GM19372 (cell line): ENCODE measurements at regions not wholly inside any gene's neighbourhood (a gene's known extent, or its start where the extent isn't known, plus 50 kb on each side); places are given as distances from the start of the nearest gene placed in this dataset.

Experiments used
- ATAC-seq: cut with Tn5 transposase; IDR thresholded peaks from one replicate; pipeline ENCODE4 v1.9.1; 2021; ENCODE audit warnings: mild to moderate bottlenecking, low read depth, moderate library complexity; ENCODE audit not compliant: unreplicated experiment

DNA sequence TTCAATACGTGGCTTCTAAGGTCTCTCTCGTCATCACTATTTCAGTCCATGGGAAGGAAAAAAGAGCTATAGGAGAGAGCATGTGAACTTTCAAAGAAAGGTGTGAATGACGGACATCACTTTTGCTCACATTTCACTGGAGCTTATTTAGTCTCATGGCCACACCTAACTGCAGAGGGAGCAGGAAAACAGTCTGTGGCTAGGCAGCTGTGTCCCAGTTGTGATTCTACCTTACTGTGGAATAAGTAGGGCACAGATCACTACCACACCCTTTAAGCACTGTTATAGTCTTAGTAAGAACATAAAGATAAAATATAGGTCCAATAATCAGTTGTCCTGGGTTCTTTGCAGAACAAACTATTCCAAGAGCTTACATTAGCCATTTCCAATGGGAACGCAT, 192.9 kb downstream of the NRIP1 start:
- no peak for ATAC-seq

DNA sequence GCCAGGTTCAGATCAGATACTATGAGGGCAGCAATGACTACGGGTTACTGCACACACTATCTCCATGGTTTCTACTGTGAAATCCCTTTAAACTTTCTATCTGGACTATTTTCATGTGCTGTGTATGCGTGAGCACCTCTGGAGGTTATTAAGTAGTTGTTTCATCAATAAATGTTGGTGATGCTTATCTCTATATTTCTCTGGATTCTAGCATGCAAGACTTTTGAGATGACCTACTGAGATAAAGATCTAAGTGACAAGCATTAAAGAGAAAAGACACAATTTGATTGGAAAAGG, 194.0 kb downstream of the NRIP1 start:
- ATAC-seq, result peak; percentile 3

DNA sequence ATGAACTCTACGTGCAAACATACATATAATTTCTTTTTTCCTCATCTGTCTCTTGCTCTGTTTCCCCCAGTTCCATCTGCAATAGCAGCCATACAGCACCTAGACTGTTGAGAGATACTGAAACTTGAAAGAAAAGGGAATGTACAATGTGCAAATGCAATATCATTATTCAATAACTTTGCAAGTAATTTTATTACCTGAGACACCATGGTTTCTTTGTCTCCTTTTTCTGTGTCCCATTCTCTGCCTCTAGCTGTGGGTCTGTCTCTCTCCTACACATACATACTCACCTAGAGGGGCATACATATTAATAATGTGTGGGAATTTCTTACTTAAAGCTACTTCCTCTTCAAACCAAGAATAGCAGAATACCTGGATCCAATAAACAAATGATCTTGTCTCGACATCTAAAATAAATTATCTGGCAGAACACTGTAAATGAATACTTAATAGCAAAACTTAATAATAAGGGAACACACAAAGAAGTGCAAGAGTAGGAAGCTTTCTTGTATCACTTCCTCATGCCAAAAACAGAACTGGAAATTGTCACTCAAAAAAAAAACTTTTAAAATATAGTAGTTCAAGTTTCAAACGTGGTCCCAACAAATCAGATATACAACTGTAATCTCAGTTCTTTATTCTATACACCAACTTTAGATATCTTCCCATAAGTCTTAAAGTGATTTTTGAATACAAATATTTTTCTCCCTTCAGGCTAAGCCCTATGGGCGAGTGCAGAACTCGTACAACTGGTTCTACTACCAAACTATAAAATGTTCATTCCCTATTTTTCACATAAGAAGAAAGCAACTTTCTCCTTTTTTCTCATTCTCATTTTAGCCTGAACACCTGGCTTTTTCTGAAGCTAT, 194.6 kb downstream of the NRIP1 start:
- peak; percentile 54 for ATAC-seq

DNA sequence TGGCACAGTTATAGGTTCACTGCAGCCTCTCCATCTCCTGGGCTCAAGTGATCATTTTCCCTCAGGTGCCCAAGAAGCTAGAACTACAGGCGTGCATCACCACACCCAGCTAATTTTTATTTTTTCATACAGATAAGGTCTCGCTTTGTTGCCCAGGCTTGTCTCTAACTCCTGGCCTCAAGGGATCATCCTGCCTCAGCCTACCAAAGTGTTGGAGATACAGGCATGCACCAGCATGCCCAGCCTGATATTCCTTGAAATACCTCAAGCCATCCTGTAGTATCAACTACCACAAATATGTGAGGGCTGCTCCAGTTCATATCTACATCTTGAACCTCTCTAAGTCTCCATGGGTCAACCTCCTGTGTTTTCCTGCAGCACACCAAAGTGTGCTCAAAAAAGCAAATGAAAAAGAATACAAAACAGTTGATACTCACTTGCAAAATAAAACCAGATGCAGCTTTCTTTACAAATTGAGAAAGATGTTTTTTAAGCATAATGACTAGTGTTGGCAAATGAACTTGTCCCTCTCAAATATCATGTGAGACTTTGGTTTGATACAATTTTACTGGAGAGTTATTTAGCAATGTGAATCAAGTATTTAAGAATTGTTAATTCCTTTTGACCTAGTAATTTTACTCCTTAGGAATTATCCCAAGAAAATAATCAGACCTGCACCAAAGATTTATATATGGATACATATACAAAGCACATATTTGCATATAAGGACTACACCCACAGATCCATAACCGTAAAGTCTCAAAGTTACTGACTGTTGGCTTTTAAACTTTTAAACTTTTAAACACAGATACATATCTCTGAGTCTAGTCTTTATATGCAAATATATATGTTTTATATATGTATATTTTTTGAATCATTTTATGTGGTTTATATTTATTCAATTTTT, 197.7 kb downstream of the NRIP1 start:
- ATAC-seq, result no peak

DNA sequence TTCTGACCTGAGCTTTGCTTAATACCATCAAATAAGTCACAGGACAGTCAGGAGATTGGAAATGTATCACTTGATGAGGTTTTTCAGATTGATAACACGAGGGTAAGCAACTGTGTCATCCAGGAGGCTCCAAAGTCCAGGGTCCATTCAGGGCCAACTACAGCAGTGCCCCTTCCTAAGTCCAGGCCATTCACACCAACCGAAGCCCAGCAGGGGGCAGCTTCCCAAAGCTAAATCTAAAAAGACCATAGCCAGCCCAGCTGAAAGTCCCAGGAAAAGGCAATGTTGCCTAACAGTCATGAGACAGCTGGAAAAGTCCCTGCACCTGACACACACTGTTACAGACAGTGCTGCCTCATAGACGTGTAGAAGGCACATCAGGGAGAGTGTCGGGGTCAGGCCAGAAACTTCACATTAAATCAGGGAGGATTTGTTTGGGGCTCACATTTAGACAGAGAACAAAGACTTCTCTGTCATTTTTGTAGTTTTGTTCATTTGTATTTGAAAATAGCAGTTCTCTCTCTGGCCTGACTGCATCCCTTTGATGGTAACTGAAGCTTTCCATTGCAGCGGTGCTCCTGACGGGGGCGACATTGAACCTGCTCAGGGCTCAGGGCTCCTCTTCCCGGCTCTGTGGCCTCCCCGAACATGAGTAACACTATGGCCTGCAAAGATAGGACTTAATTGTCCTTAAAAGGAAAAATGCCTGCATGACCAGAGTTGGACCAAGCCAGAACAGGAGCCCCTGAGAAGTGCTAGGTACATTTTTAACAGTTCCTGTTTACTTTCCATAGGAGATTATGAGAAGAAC, 200.4 kb downstream of the NRIP1 start:
- ATAC-seq, result peak; percentile 73

DNA sequence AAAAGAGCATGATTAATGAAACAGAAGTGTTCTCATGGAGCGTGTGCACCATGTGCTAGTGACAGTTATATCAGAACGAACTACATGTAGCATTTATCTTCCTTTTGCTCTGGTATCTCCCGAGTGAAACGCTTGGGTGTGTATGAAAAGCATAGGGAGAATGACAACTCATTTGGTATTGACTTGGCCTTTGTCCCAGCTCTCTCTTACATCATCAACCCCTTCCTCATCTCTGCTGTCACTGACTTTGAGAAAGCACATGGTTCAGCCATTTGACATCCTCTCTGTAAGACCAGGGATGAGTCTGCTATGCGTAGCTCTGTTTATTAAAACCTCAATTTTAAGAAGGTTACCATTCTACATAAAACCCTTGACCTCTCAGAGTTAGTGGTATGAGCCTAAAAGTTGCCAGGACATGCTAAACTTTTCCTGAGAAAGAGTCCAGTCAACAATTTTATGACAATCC, 201.0 kb downstream of the NRIP1 start:
- no peak for ATAC-seq

DNA sequence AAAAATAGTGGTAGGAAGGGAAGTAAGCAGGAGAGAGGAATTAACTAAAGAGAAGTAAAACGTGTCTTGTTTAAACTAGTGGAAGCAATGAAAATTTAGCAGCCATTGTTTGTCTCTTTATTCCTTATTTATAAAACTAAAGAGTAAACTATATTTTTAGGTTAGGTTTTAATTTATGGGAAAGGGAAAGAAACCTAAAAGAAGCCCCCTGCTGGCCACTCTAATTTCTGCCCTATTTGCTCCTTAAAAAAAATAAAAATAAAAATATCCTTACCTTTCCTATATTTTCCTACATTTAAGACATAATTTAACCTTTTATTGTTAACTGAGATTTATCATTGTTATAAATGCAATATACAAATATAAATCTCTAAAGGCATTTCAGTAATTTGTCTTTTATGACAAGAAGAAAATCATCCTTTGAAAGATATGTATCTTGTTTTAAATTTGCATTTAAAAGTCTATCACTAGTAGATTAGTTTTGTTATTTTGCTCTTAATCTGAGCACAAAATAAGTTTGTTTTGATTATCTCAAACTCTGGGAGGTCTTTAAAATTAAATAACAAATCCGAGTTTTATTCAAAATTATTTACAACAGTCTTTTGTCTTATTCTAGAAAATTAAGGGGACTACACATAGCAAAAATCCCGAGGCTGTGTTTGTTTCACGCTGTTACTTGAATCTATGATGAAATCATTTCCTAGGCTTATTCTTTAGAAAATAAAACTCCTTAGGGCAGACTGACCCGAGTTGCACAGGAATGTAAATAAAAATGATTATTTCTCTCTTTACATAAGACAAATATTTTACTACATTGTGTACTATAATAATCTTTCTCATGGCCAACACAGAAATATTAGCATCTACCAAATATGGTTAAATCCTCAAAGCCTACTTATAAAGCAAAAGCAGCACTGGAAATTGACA, 201.7 kb downstream of the NRIP1 start:
- ATAC-seq, result no peak

DNA sequence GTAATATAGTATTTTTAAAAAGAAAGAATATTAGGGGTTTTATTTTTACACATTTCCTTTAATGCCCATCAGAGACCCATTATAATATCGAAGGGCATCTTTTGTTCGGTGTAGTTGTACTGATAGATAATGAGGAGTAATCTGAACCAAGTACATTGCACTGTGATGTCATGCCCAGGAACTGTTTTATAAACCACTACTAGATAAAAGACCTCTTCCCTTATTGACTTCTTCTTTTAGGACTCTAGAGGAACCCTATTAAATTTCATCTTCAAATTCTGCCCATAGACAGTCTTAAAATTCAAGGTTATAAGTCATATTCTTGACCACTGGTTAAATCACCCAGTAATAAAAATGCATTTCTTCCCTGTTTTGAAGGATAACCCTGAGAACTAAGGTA, 206.5 kb downstream of the NRIP1 start:
- ATAC-seq, result no peak

DNA sequence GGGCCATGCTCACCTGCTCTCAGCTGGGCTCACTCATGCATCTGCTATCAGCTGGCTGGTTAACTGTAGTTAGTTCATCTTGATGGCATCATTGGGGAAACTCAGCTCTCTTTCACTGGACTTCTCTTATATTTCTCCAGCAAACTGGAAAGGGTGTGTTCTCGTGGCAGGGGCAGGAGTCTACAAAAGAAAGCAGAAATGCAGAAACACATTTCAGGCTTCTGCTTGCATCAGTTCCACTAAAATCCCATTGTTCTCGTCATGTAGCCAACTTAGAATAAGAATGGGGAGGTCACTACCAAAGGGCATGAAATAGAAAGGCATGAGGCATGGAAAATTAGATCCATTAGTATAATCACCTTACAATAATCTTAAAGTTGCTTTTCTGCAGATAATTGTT, 207.3 kb downstream of the NRIP1 start:
- ATAC-seq, result no peak

DNA sequence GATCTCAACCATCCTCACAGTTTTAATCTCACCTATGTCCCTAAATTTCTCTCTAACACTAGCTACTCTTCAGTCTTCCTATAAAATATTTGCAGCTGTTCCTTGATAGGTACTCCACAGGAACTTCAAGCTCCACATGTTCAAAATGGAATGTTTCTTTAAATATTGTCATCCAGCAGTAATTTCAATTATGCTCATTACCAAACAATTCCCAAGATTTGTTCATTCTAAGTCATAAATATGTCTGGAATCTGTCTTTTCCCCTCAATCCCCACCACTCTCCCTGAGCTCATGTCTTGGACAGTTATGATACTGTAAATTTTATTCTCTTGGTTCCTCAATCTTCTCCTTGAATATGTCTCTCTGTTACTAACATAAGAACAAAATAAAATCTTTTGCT, 214.4 kb downstream of the NRIP1 start:
- no peak for ATAC-seq

DNA sequence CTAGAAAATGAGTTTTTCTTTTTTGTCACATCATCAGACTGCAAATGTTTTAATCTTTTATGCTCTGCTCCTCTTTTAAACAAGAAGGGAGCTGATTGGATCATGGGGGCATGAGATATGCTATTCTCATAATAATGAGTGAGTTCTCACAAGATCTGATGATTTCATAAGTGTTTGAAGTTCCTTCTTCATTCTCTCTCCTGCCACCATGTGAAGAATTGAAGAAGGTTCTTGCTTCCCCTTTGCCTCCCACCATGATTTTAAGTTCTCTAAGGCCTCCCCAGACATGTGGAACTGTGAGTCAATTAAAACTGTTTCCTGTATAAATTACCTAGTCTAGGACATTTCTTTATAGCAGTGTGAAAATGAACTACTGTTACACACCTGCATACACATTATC, 218.2 kb downstream of the NRIP1 start:
- no peak for ATAC-seq

DNA sequence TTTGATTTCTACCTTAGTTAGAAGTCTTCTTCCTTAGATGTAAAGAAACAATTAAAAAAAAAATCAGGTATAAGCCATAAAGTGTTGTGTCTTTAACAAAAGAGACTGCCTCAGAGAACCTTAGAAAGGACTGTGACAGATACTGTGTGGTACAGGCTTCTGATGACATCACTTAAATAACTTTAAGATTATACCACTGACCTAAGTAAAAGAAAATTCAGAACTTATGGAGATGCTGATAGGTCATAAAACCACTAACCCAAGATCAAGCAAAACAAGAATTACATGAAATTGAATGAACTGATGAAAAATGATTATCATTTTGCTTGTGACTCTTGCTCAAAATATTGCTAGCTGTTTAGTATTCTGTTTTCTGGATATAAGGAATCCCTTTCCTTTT, 220.8 kb downstream of the NRIP1 start:
- no peak for ATAC-seq

DNA sequence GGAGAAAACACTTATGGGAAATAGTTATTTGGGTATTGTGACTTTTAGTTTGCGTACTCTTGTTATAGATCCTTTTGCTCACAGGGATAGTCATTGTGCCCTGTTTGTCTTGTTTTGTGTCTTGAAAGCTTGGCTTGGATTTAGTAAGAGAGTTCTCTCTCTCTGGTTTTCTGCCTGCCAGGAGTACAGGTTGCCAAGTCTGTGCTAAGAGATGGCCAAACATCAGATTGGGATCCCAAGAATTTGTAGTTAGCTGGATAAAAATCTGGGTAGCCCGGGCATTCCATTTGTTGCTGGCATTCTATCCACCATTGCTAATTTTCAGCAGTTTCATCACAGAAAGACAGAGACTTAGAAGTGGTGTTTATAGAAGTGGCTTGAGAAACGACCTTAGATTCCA, 222.2 kb downstream of the NRIP1 start:
- ATAC-seq, result no peak

DNA sequence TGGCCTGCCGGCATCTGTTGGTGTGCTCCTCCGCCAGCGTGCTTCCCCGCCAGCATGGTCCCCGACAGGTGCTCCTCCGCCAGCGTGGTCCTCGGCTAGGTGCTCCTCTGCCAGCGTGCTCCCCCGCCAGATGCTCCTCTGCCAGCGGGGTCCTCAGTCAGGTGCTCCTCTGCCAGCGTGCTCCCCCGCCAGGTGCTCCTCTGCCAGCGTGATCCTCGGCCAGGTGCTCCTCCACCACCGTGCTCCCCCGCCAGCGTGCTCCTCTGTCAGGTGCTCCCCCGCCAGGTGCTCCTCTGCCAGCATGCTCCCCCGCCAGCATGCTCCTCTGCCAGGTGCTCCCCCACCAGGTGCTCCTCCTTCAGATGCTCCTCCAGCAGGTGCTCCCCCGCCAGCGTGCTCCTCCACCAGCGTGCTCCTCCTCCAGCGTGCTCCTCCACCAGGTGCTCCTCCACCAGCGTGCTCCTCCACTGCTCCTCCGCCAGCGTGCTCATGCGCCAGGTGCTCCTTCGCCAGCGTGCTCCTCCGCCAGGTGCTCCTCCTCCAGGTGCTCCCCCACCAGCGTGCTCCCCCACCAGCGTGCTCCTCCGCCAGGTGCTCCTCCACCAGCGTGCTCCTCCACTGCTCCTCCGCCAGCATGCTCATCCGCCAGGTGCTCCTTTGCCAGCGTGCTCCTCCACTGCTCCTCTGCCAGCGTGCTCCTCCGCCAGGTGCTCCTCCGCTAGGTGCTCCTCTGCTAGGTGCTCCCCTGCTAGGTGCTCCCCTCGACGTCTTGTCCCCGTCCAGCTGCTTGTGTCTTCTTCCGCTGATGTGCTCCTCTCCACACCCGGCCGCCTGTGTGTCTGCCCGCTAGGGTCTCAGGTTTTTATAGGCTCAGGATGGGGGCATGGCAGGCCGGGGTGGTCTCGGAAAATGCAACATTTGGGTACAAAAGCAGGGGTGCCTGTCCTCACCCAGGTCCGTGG, 223.0 kb downstream of the NRIP1 start:
- no peak for ATAC-seq

DNA sequence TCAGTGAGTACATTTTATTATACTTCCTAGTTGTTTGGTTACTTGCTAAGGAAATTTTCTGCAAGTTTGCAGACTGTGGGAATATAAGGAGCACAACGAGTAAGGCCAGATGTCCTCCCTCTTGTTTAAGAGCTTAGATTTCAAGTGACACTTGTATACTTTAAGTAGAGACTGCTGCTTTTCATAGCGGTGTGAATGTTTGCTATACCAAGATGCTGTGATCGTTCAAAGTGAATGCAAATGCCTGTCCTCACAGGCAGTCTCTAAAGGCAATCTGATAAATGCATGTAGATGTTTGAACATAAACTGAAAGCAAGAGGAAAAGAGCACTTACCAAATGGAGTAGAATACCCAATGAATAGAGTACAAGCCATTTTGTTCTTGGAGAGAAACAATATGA, 226.4 kb downstream of the NRIP1 start:
- no peak for ATAC-seq

DNA sequence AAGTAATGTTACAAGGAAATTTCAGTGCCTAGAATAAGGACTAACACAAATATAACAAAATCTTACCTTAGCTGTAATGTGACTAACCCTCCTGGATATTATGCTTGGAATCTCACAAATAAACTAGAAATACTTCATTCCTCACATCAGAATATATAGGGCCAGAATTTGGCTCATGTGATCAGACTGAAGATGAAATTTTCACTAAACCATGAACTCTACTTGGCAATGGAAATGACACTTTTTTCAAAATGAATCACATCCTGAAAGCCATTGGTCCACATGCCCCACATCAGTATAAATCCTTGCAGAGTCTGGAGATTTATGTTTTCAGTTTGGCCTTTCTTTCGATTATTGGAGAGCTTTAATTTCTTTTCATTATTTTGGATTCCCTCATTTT, 227.8 kb downstream of the NRIP1 start:
- ATAC-seq, result no peak

DNA sequence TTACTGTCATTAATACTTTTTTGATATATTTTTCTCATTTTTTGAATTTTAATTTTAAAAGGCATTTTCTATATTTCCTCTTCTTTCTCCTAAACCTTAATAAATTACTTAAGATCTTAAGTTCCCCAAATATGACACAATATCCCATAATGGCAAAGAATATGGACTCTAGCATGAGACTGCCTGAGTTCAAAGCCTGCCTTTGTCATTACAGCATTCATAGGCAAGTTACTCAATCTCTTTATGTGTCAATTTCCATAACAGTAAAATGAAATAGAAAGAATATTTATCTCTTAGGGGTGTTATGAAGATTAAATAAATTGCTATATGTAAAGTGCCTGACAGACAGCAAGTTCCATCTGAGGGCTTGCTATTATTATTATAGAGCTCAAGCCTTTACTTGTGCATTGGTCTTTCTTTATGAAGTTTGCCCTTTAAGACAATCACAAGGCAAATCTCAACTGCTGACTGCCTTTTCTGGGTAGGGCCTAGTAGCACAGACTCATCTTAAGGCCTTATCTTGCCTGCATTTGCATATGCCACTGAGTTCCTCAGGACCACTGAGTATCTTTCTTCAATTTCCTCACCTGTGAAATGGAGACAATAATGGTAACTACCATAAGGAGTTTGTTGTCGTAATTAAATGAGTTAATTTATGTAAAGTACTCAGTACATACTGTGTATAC, 231.0 kb downstream of the NRIP1 start:
- ATAC-seq, result no peak

DNA sequence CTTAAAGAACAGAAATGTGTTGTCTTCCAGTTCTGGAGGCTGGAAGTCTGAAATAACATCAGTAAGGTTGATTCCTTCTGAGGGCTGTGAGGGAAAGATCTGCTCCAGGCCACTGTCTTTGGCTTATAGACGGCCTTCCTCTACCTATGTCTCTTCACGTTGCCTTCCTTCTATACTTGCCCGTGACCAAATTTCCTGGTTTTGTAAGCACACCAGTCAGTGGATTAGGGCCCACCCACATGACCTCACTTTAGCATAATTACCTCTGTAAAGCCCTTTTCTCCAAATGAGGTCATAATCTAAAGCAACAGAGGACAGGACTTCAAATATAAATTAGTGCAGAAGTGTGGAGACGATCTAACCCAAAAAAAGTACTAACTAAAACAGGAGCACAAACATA, 231.6 kb downstream of the NRIP1 start:
- ATAC-seq, result no peak
